ENCODE measurements at regions not wholly inside any gene's neighbourhood (a gene's known extent, or its start where the extent isn't known, plus 50 kb on each side); places are given as distances from the start of the nearest gene placed in this dataset.

- DNase-seq (ENCODE audit: low read depth, low spot score), result no peak
Observed at GRCh38 chr18:2471523-2471922, 99.8 kb downstream of the METTL4 start.

- no peak for DNase-seq (ENCODE audit: low read depth, low spot score)
Observed at GRCh38 chr18:2478662-2479061, 92.6 kb downstream of the METTL4 start.

- no peak for DNase-seq (ENCODE audit: low read depth, low spot score)
Observed at GRCh38 chr18:2480536-2480935, 90.8 kb downstream of the METTL4 start.

- no peak for DNase-seq (ENCODE audit: low read depth, low spot score)
Observed at GRCh38 chr18:2482706-2483475, 88.4 kb downstream of the METTL4 start.

- DNase-seq (ENCODE audit: low read depth, low spot score), result no peak
Observed at GRCh38 chr18:2485983-2486382, 85.3 kb downstream of the METTL4 start.

GRCh38 chr18:2486426-2486825, 84.9 kb downstream of the METTL4 start:
- no peak for DNase-seq (ENCODE audit: low read depth, low spot score)

All from activated CD4-positive, CD25-positive, alpha-beta regulatory T cell treated with anti-CD3 and anti-CD28 coated beads, Interleukin-2, amount 50 U/mL, for 16 hours (primary cell).